GM12878 (cell line): ENCODE measurements at regions not wholly inside any gene's neighbourhood (a gene's known extent, or its start where the extent isn't known, plus 50 kb on each side); places are given as distances from the start of the nearest gene placed in this dataset.

Source experiments
- ATAC-seq: fragments of 200-7000 bp; cut with Tn5 transposase; 3 replicates; pipeline ENCODE4 v1.9.1; 2020; ENCODE audit warnings: mild to moderate bottlenecking, moderate library complexity
- BruUV-seq: library from RNA; stranded (reverse); fragments of 400-500 nt; replicated peaks from 2 replicates; lab custom pipeline; 2021; lab: Mats Ljungman, UMichigan
- CTCF ChIA-PET: fragments of 300-600 bp; sonication (Branson Sonifier 250); formaldehyde crosslinking; extraction: SDS; loops from one replicate; lab custom pipeline; 2021; ENCODE audit warnings: inconsistent platforms; lab: Yijun Ruan, JAX
- POLR2A ChIA-PET: fragments of 350-600 bp; formaldehyde crosslinking; extraction: SDS; loops from one replicate; lab custom pipeline; 2021; ENCODE audit warnings: inconsistent platforms; lab: Charles Lee
- RAD21 ChIA-PET: fragments of 300-600 bp; sonication (Branson Sonifier 250); formaldehyde crosslinking; loops from one replicate; lab custom pipeline; 2023; ENCODE audit warnings: antibody characterized with exemption; ENCODE audit not compliant: unreplicated experiment; lab: Charles Lee
- SMC1A ChIA-PET: fragments of 300-600 bp; sonication (Branson Sonifier 250); formaldehyde crosslinking; loops from one replicate; lab custom pipeline; 2023; ENCODE audit not compliant: unreplicated experiment, uncharacterized antibody; lab: Charles Lee
- DNase-seq: peaks from one replicate; pipeline ENCODE4 v3.0.0-alpha.2; 2011; ENCODE audit warnings: low read depth, low spot score
- FAIRE-seq: peaks from 3 replicates; lab custom pipeline; 2011; peaks lifted over from hg19 to GRCh38; lab: Jason Lieb, UNC
- H2AFZ ChIP-seq: 2 replicates; pipeline ENCODE4 v1.6.0; 2011; ENCODE audit warnings: low read depth, low read length, control low read depth; ENCODE audit not compliant: control insufficient read depth
- H3K27ac ChIP-seq: 2 replicates; pipeline ENCODE4 v1.5.1; 2011; ENCODE audit warnings: control low read depth; ENCODE audit not compliant: control insufficient read depth, insufficient read depth
- H3K27me3 ChIP-seq, 2 experiments: replicated peaks in 1 of 2; 2 replicates each; pipeline versions ENCODE4 v1.6.0 to v1.6.1; 2011; ENCODE audit warnings: low read length in 1 of 2; ENCODE audit not compliant: control insufficient read depth in 2 of 2, insufficient read depth in 2 of 2
- H3K36me3 ChIP-seq, 2 experiments: 2 replicates each; pipeline ENCODE4 v1.5.1; 2011; ENCODE audit warnings: low read length in 1 of 2; ENCODE audit not compliant: control insufficient read depth in 2 of 2, insufficient read depth in 2 of 2
- H3K4me1 ChIP-seq: 2 replicates; pipeline ENCODE4 v1.6.1; 2011; ENCODE audit warnings: mild to moderate bottlenecking, low read length, moderate library complexity, mixed read lengths; ENCODE audit not compliant: control insufficient read depth, insufficient read depth
- H3K4me2 ChIP-seq: 2 replicates; pipeline ENCODE4 v1.6.0; 2011; ENCODE audit warnings: control low read depth; ENCODE audit not compliant: control insufficient read depth, insufficient read depth
- H3K4me3 ChIP-seq: fragments of 200-600 bp; sonication (generic); 2 replicates; pipeline ENCODE4 v1.5.1; 2016
- H3K79me2 ChIP-seq: 2 replicates; pipeline ENCODE4 v1.6.0; 2011; ENCODE audit warnings: low read length; ENCODE audit not compliant: control insufficient read depth, insufficient read depth
- H3K9ac ChIP-seq: 2 replicates; pipeline ENCODE4 v1.8.0; 2011; ENCODE audit warnings: low read length, control low read depth, mixed read lengths; ENCODE audit not compliant: control insufficient read depth, insufficient read depth
- H3K9me3 ChIP-seq: replicated peaks from 3 replicates; pipeline ENCODE4 v1.5.1; 2011; ENCODE audit warnings: mild to moderate bottlenecking, low read length; ENCODE audit not compliant: control insufficient read depth, insufficient read depth
- H4K20me1 ChIP-seq: 2 replicates; pipeline ENCODE4 v1.6.0; 2011; ENCODE audit not compliant: control insufficient read depth, insufficient read depth
- ATF7 ChIP-seq: fragments of 450-650 bp; IDR thresholded peaks from 2 replicates; pipeline ENCODE4 v1.6.1; 2016; ENCODE audit warnings: low read depth, mild to moderate bottlenecking
- EED ChIP-seq: sonication (generic); IDR thresholded peaks from 2 replicates; pipeline ENCODE4 v1.6.1; 2016; ENCODE audit warnings: antibody characterized with exemption, low read depth
- ESRRA ChIP-seq: IDR thresholded peaks from 2 replicates; pipeline ENCODE4 v1.6.1; 2012; ENCODE audit warnings: mild to moderate bottlenecking, low read length, improper control_type of control experiment
- ETV6 ChIP-seq, 2 experiments: fragments of 450-650 bp in 1 of 2; IDR thresholded peaks in 1 of 2; conservative IDR thresholded peaks in 1 of 2; 2 replicates each; pipeline ENCODE4 v1.6.1; 2014; ENCODE audit warnings: antibody characterized with exemption in 1 of 2, borderline replicate concordance in 1 of 2, low read depth in 1 of 2, mild to moderate bottlenecking in 1 of 2, moderate library complexity in 1 of 2
- HDGF ChIP-seq: fragments of 450-650 bp; IDR thresholded peaks from 2 replicates; pipeline ENCODE4 v1.6.1; 2016; ENCODE audit warnings: antibody characterized with exemption
- IKZF1 ChIP-seq: fragments of 450-650 bp; conservative IDR thresholded peaks from 2 replicates; pipeline ENCODE4 v1.6.1; 2017; ENCODE audit warnings: antibody characterized with exemption, mild to moderate bottlenecking
- IRF4 ChIP-seq: IDR thresholded peaks from 2 replicates; pipeline ENCODE4 v1.6.1; 2011; ENCODE audit warnings: low read depth, low read length
- KAT2A ChIP-seq: conservative IDR thresholded peaks from 2 replicates; pipeline ENCODE4 v1.6.1; 2011; ENCODE audit warnings: low read depth, low read length; ENCODE audit not compliant: control insufficient read depth
- MTA3 ChIP-seq: IDR thresholded peaks from 2 replicates; pipeline ENCODE4 v1.6.1; 2012; ENCODE audit warnings: low read length, inconsistent platforms, borderline replicate concordance
- NFYA ChIP-seq: IDR thresholded peaks from 2 replicates; pipeline ENCODE4 v1.6.1; 2011; ENCODE audit warnings: low read depth, mild to moderate bottlenecking, low read length, improper control_type of control experiment, borderline replicate concordance
- POLR2A ChIP-seq: IDR thresholded peaks from 2 replicates; pipeline ENCODE4 v1.6.1; 2011; ENCODE audit warnings: low read depth, mild to moderate bottlenecking, low read length
- RCOR1 ChIP-seq: conservative IDR thresholded peaks from 2 replicates; pipeline ENCODE4 v1.6.1; 2012; ENCODE audit warnings: low read depth, low read length, improper control_type of control experiment
- SIX5 ChIP-seq: IDR thresholded peaks from 2 replicates; pipeline ENCODE4 v1.6.1; 2011; ENCODE audit warnings: mild to moderate bottlenecking, low read depth, low read length, moderate library complexity; ENCODE audit not compliant: severe bottlenecking
- SMAD1 ChIP-seq: fragments of 450-650 bp; IDR thresholded peaks from 2 replicates; pipeline ENCODE4 v1.6.1; 2018; ENCODE audit warnings: mild to moderate bottlenecking, low read depth; ENCODE audit not compliant: partially characterized antibody
- SP1 ChIP-seq: IDR thresholded peaks from one replicate; pipeline ENCODE4 v1.6.1; 2011; ENCODE audit warnings: low read depth, low read length
- STAT1 ChIP-seq: fragments of 450-650 bp; conservative IDR thresholded peaks from 2 replicates; pipeline ENCODE4 v1.6.1; 2014; ENCODE audit warnings: antibody characterized with exemption, mild to moderate bottlenecking
- WGBS: methylation state at CpG from one replicate; pipeline ENCODE4 v1.1.6; 2016; ENCODE audit warnings: low lambda C conversion rate; ENCODE audit not compliant: insufficient replicate concordance, insufficient coverage; ENCODE audit errors: missing lambda C conversion rate; 5-methylcytosine and 5-hydroxymethylcytosine counted together
- in situ Hi-C: fragments of 300-500 bp; cut with MboI; formaldehyde crosslinking; loops from 9 replicates; pipeline ENCODE4 v1.14.3; 2018; ENCODE audit warnings: mixed read lengths
- intact Hi-C: fragments of 100-400 bp; cut with micrococcal nuclease; formaldehyde crosslinking; loops from one replicate; pipeline ENCODE4 v1.14.2; 2022; ENCODE audit not compliant: unreplicated experiment
- TF ChIP-seq, protein P1 (sequence below): fragments of 150-350 bp; IDR thresholded peaks from 2 replicates; pipeline ENCODE4 v1.6.1; 2014; ENCODE audit warnings: mild to moderate bottlenecking, low read depth, low read length
- TF ChIP-seq, protein P2 (sequence below): IDR thresholded peaks from 2 replicates; pipeline ENCODE4 v1.6.1; 2011; ENCODE audit warnings: low read depth, mild to moderate bottlenecking, low read length, moderate library complexity, borderline replicate concordance; ENCODE audit errors: extremely low read depth
- TF ChIP-seq, protein P3 (sequence below): IDR thresholded peaks from 2 replicates; pipeline ENCODE4 v1.6.1; 2011; ENCODE audit warnings: borderline replicate concordance, low read depth, mild to moderate bottlenecking, moderate library complexity, mixed read lengths, low read length; ENCODE audit not compliant: insufficient read depth; ENCODE audit errors: extremely low read length

DNA sequence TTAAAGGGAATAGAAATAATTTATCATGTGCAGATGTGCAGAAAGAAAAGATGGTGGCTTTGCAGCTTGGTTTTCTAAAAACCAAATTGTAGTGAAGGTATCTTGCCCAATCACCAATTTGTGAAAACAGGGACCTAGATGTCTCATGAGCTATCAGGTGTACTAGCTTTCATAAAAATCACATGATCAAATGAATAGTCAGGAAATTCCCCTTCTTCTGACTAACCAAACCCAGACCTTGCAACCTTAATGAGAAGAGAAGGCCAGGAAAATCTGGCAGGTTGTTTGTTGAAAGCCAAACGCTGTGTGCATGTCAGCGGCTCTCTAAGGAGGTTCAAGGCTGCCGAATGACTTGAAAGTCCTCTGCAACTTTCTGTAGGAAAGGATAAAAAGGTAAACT is 304.4 kb upstream of the NRP1 start:
- TF ChIP-seq NFYA (no peak), EED (no peak), POLR2A (no peak), IRF4 (no peak), SP1 (no peak), IKZF1 (no peak), KAT2A (no peak), SMAD1 (no peak), ESRRA (no peak), ATF7 (no peak), MTA3 (no peak), ETV6 (conservative IDR thresholded peaks at IDR 0.05 in 1 of 2, IDR thresholded peaks at IDR 0.05 in 1 of 2; ENCODE audit: borderline replicate concordance in 1 of 2, low read depth in 1 of 2) (no peak), RCOR1 (no peak), STAT1 (no peak), SIX5 (no peak), HDGF (no peak)
- TF ChIP-seq, protein P1, sequence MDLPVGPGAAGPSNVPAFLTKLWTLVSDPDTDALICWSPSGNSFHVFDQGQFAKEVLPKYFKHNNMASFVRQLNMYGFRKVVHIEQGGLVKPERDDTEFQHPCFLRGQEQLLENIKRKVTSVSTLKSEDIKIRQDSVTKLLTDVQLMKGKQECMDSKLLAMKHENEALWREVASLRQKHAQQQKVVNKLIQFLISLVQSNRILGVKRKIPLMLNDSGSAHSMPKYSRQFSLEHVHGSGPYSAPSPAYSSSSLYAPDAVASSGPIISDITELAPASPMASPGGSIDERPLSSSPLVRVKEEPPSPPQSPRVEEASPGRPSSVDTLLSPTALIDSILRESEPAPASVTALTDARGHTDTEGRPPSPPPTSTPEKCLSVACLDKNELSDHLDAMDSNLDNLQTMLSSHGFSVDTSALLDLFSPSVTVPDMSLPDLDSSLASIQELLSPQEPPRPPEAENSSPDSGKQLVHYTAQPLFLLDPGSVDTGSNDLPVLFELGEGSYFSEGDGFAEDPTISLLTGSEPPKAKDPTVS = no peak
- TF ChIP-seq, protein P2, sequence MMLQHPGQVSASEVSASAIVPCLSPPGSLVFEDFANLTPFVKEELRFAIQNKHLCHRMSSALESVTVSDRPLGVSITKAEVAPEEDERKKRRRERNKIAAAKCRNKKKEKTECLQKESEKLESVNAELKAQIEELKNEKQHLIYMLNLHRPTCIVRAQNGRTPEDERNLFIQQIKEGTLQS = no peak
- TF ChIP-seq, protein P3, sequence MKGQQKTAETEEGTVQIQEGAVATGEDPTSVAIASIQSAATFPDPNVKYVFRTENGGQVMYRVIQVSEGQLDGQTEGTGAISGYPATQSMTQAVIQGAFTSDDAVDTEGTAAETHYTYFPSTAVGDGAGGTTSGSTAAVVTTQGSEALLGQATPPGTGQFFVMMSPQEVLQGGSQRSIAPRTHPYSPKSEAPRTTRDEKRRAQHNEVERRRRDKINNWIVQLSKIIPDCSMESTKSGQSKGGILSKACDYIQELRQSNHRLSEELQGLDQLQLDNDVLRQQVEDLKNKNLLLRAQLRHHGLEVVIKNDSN = no peak
- Histone ChIP-seq H2AFZ (no peak overlapping the region), H3K4me1 (no peaks in the 10 kb centered on the region), H3K9me3 (no peaks in the 10 kb centered on the region), H3K36me3 (no peaks in the 10 kb centered on the region), H3K9ac (no peak overlapping the region), H3K4me2 (no peak overlapping the region), H3K27ac (no peak overlapping the region), H3K79me2 (no peaks in the 10 kb centered on the region), H3K27me3 (no peaks in the 10 kb centered on the region), H3K4me3 (no peak overlapping the region), H4K20me1 (no peaks in the 10 kb centered on the region)
- SMC1A ChIA-PET = interaction anchor here (1.0 to 1.1 kb wide), 2 partner anchors 19 to 41 kb away, joined by 3 to 4 read pairs; no protein-coding TSS in a partner anchor
- POLR2A ChIA-PET = no interaction called here
- in situ Hi-C loops = no loop called here
- WGBS = 9% methylated on average over 3 of the region's 3 CpGs
- BruUV-seq = no TSS peak
- FAIRE-seq (no peak), ATAC-seq (no peak), DNase-seq (no peak)
- CTCF ChIA-PET = interaction anchor here (1.0 to 1.3 kb wide), 2 partner anchors 10 to 74 kb away, joined by 3 to 4 read pairs; no protein-coding TSS in a partner anchor
- intact Hi-C loops = no loop called here
- RAD21 ChIA-PET = interaction anchor here (1.0 kb wide), 1 partner anchor 45 kb away, joined by 4 read pairs; no protein-coding TSS in a partner anchor
